Chondrocyte (in vitro differentiated cells): ENCODE measurements at regions not wholly inside any gene's neighbourhood (a gene's known extent, or its start where the extent isn't known, plus 50 kb on each side); places are given as distances from the start of the nearest gene placed in this dataset.

ENCODE experiments used
- DNase-seq: peaks from one replicate; pipeline ENCODE4 v3.0.0; 2021; ENCODE audit warnings: mixed read lengths, low spot score
- H3K27ac Mint-ChIP-seq: one replicate; pipeline ENCODE4 v1.8.0; 2021; ENCODE audit warnings: mild to moderate bottlenecking, moderate library complexity, mixed read lengths; ENCODE audit not compliant: unreplicated experiment
- H3K27me3 Mint-ChIP-seq: 2 replicates; pipeline ENCODE4 v1.8.0; 2021; ENCODE audit warnings: low read depth, mixed read lengths
- H3K36me3 Mint-ChIP-seq: 2 replicates; pipeline ENCODE4 v1.8.0; 2021; ENCODE audit warnings: low read depth, mixed read lengths
- H3K4me1 Mint-ChIP-seq: 2 replicates; pipeline ENCODE4 v1.8.0; 2021; ENCODE audit warnings: low read depth, mild to moderate bottlenecking, mixed read lengths
- H3K4me3 Mint-ChIP-seq: one replicate; pipeline ENCODE4 v1.8.0; 2021; ENCODE audit warnings: mild to moderate bottlenecking, moderate library complexity, mixed read lengths; ENCODE audit not compliant: unreplicated experiment
- H3K9me3 Mint-ChIP-seq: 2 replicates; pipeline ENCODE4 v1.8.0; 2021; ENCODE audit warnings: low read depth, mixed read lengths
- TF ChIP-seq, protein P1 (sequence below): fragments of 200-600 bp; sonication (generic); IDR thresholded peaks from 2 replicates; pipeline ENCODE4 v1.5.0; 2021; ENCODE audit warnings: antibody characterized with exemption, mild to moderate bottlenecking, moderate library complexity

DNA sequence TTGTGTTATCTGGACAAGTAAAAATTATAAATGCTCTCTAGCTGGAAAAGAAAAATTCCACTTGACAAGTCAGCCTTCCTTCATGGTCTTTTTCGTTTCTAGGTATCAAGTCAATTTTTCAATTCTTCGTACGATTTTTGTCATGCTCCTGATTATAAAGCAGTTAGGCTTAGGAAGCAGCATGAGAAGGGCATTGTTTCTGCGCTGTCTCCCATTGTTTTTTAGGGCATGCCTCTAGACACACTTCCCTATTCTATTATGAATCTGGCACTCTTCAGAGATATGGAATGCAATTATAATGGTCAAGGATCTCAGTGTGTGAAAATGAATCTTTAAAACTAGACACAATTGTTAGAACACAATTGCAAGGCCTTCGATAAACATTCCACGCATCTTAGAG, 164.1 kb upstream of the FAT1 start:
- Mint-ChIP-seq H3K4me3 (peak overlapping the region; percentile 75), H3K9me3 (no peaks in the 10 kb centered on the region), H3K27me3 (no peaks in the 10 kb centered on the region), H3K4me1 (peaks cover 36% of the 10 kb centered on the region), H3K27ac (no peak overlapping the region), H3K36me3 (no peaks in the 10 kb centered on the region)
- TF ChIP-seq, protein P1, sequence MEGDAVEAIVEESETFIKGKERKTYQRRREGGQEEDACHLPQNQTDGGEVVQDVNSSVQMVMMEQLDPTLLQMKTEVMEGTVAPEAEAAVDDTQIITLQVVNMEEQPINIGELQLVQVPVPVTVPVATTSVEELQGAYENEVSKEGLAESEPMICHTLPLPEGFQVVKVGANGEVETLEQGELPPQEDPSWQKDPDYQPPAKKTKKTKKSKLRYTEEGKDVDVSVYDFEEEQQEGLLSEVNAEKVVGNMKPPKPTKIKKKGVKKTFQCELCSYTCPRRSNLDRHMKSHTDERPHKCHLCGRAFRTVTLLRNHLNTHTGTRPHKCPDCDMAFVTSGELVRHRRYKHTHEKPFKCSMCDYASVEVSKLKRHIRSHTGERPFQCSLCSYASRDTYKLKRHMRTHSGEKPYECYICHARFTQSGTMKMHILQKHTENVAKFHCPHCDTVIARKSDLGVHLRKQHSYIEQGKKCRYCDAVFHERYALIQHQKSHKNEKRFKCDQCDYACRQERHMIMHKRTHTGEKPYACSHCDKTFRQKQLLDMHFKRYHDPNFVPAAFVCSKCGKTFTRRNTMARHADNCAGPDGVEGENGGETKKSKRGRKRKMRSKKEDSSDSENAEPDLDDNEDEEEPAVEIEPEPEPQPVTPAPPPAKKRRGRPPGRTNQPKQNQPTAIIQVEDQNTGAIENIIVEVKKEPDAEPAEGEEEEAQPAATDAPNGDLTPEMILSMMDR = no peak
- DNase-seq = no peak

DNA sequence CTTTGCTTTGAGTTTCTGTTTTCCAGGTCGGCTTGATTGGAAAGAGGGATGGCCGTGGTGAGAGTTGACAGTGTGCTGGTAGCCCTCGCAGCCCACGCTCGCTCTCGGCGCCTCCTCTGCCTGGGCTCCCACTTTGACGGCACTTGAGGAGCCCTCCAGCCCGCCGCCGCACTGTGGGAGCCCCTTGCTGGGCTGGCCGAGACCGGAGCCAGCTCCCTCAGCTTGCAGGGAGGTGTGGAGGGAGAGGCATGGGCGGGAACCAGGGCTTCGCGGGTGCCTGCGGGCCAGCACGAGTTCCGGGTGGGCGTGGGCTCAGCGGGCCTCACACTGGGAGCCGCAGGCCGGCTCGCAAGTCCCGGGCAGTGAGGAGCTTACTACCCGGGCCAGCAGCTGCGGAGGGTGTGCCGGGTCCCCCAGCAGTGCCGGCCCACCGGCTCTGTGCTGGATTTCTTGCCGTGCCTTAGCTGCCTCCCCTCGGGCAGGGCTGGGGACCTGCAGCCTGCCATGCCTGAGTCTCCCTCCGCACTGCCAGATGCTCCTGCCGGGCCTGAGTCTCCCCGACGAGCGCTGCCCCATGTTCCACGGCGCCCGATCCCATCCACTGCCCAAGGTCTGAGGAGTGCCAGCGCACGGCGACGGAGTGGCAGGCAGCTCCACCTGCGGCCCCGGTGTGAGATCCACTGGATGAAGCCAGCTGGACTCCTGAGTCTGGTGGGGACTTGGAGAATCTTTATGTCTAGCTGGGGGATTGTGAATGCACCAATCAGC, 166.4 kb upstream of the FAT1 start:
- TF ChIP-seq, protein P1 = no peak
- Mint-ChIP-seq H3K4me1 (peaks cover 34% of the 10 kb centered on the region), H3K27ac (no peak overlapping the region), H3K9me3 (no peaks in the 10 kb centered on the region), H3K27me3 (no peaks in the 10 kb centered on the region), H3K4me3 (peak overlapping the region; percentile 75), H3K36me3 (no peaks in the 10 kb centered on the region)
- no peak for DNase-seq

DNA sequence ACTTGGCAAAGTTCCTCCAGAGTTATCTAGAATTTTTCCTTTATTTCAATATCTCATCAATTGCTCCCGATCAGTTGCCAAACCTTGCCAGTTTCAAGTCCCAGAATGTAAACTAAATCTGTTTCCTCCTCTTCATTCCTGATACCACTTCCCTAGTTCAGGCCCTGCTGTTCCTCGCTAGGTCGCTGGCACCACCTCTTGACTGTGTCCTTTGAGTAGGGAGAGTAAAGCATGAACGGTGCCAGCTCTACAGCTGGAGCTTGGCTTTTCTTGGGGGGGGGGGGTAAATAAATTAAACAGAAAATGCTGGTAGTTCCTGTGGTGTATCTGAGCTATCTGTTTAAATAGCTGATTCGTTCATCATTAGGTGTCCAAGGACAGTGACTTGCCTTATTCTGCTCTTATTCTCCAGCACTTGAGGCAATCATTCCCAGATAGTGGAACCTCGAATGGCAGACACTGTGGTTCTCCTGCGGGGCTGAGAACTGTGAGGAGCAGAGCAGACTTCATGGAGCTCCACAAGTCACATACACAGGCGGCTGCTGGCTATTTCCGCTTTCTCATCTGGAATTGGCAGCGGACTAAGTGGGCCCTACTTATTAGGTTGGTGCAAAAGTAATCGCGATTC, 168.3 kb upstream of the FAT1 start:
- DNase-seq = no peak
- Mint-ChIP-seq H3K4me1 (peaks cover 24% of the 10 kb centered on the region), H3K27me3 (no peaks in the 10 kb centered on the region), H3K36me3 (no peaks in the 10 kb centered on the region), H3K4me3 (no peak overlapping the region), H3K9me3 (no peaks in the 10 kb centered on the region), H3K27ac (no peak overlapping the region)
- TF ChIP-seq, protein P1 = no peak

DNA sequence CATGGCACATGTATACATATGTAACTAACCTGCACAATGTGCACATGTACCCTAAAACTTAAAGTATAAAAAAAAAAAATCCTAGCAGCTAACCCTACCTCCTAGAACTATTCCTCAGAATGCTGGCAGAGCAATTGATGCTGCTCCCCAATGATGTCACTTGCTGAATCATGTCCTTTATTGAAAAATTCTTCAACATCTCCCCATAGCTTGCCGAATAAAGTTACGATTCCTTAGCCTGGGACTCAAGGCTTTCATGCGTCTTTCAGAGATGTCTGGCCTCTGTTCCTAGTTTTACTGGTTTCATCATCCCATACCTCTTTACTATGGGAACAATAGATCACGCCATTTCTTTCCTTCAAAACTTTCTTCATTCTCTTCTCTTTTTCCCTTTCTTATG, 174.7 kb upstream of the FAT1 start:
- Mint-ChIP-seq H3K4me3 (no peak overlapping the region), H3K27me3 (no peaks in the 10 kb centered on the region), H3K36me3 (no peaks in the 10 kb centered on the region), H3K9me3 (no peaks in the 10 kb centered on the region), H3K27ac (no peak overlapping the region), H3K4me1 (peaks cover 36% of the 10 kb centered on the region)
- DNase-seq = no peak
- TF ChIP-seq, protein P1 = no peak

DNA sequence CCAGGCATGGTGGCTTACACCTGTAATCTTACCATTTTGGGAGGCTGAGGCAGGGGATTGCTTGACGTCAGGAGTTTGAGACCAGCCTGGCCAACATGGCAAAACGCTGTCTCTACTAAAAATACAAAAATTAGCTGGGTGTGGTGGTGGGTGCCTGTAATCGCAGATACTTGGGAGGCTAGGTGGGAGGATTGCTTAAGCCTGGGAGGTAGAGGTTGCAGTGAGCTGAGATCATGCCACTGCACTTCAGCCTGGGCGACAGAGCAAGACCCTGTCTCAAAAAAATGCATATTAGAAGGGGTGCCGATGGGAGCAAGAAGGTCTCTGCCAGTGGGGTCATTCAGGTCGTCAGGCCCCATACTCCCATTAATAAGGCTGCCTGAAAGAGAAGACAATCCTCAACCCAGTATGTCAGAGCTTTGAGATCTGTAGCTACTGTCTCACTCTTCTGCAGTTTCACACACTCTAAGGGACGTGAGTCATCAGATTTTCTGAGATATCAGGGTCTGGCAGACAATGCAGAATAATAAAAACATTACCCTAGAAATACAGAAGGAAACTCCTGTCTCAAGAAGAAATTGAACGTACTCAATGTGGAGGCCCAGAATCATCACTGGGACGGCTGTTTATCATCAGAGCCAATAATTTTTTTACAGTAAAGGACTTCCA, 176.7 kb upstream of the FAT1 start:
- peak overlapping the region; percentile 94 for H3K27ac Mint-ChIP-seq
- TF ChIP-seq, protein P1 = no peak
- DNase-seq = no peak
- H3K36me3 Mint-ChIP-seq = no peaks in the 10 kb centered on the region
- peaks cover 54% of the 10 kb centered on the region for H3K4me1 Mint-ChIP-seq
- no peaks in the 10 kb centered on the region for H3K9me3 Mint-ChIP-seq
- H3K4me3 Mint-ChIP-seq = no peak overlapping the region
- no peaks in the 10 kb centered on the region for H3K27me3 Mint-ChIP-seq
